CD4-positive, alpha-beta T cell (primary cell): ENCODE measurements at regions not wholly inside any gene's neighbourhood (a gene's known extent, or its start where the extent isn't known, plus 50 kb on each side); places are given as distances from the start of the nearest gene placed in this dataset.

Experiments used
- ATAC-seq: fragments of 200-7000 bp; cut with Tn5 transposase; one replicate; pipeline ENCODE4 v1.10.0; 2022; ENCODE audit warnings: mild to moderate bottlenecking; ENCODE audit not compliant: poor library complexity
- CTCF ChIA-PET: fragments of 350-600 bp; sonication (Branson Sonifier 250); formaldehyde crosslinking; loops from one replicate; lab custom pipeline; 2021; ENCODE audit warnings: antibody characterized with exemption, inconsistent platforms; lab: Charles Lee
- POLR2A ChIA-PET: fragments of 350-600 bp; sonication (Branson Sonifier 250); formaldehyde crosslinking; loops from one replicate; lab custom pipeline; 2021; ENCODE audit warnings: antibody characterized with exemption, inconsistent platforms; lab: Charles Lee
- DNase-seq, 14 experiments: peaks; one replicate each; pipeline ENCODE4 v3.0.0-alpha.2; 2013 to 2020; ENCODE audit warnings: mixed read lengths in 2 of 14
- H3K27ac ChIP-seq, 2 donors: one replicate each; pipeline versions ENCODE4 v1.5.1 to v1.7.0; 2013; ENCODE audit warnings: low read length in 2 of 2, low read depth in 1 of 2, mild to moderate bottlenecking in 1 of 2
- H3K27me3 ChIP-seq, 2 experiments: 1 replicate in 1 of 2; 2 replicates in 1 of 2; pipeline versions ENCODE4 v1.6.1 to v1.7.0; 2013; ENCODE audit warnings: low read length in 2 of 2, control low read depth in 1 of 2, mild to moderate bottlenecking in 1 of 2, moderate library complexity in 1 of 2; ENCODE audit not compliant: insufficient read depth in 2 of 2, control insufficient read depth in 1 of 2
- H3K36me3 ChIP-seq: one replicate; pipeline ENCODE4 v1.6.1; 2013; ENCODE audit warnings: low read length, control low read depth; ENCODE audit not compliant: insufficient read depth
- H3K4me1 ChIP-seq: one replicate; pipeline ENCODE4 v1.6.1; 2013; ENCODE audit warnings: low read length, control low read depth; ENCODE audit not compliant: insufficient read depth
- H3K4me3 ChIP-seq: one replicate; pipeline ENCODE4 v1.5.1; 2013; ENCODE audit warnings: mild to moderate bottlenecking, low read length, moderate library complexity
- H3K9me3 ChIP-seq, 2 experiments: 1 replicate in 1 of 2; 2 replicates in 1 of 2; pipeline versions ENCODE4 v1.6.1 to v1.7.0; 2013; ENCODE audit warnings: low read length in 2 of 2, mild to moderate bottlenecking in 2 of 2, control low read depth in 1 of 2, moderate library complexity in 1 of 2; ENCODE audit not compliant: control insufficient read depth in 1 of 2, insufficient read depth in 1 of 2
- H3K27ac Mint-ChIP-seq: one replicate; pipeline ENCODE4 v1.8.0; 2020; ENCODE audit warnings: mixed read lengths
- H3K27me3 Mint-ChIP-seq: one replicate; pipeline ENCODE4 v1.8.0; 2021; ENCODE audit warnings: mixed read lengths
- H3K36me3 Mint-ChIP-seq: one replicate; pipeline ENCODE4 v1.8.0; 2021; ENCODE audit warnings: low read depth, mixed read lengths
- H3K4me1 Mint-ChIP-seq: one replicate; pipeline ENCODE4 v1.8.0; 2021; ENCODE audit warnings: low read depth, mixed read lengths
- H3K4me3 Mint-ChIP-seq: one replicate; pipeline ENCODE4 v1.8.0; 2020; ENCODE audit warnings: mild to moderate bottlenecking, mixed read lengths
- H3K9me3 Mint-ChIP-seq: one replicate; pipeline ENCODE4 v1.8.0; 2020; ENCODE audit warnings: mixed read lengths
- intact Hi-C, 2 experiments: fragments of 100-400 bp; cut with DNase I in 1 of 2; cut with micrococcal nuclease in 1 of 2; formaldehyde crosslinking; loops; one replicate each; pipeline versions ENCODE4 v1.15.1 to v1.9.0; 2023 to 2025; cut with DNase I, micrococcal nuclease
- TF ChIP-seq, protein P1 (sequence below): fragments of 200-600 bp; IDR thresholded peaks from one replicate; pipeline ENCODE4 v1.8.0; 2022; ENCODE audit warnings: antibody characterized with exemption, mild to moderate bottlenecking

GRCh38 chr11:116422956-116423600 lies 349.7 kb downstream of the BUD13 start:
- peaks cover 0 to 7% of the 10 kb centered on the region in 2 experiments for H3K9me3 ChIP-seq
- H3K27ac ChIP-seq = no peak overlapping the region
- DNase-seq = no peak
- Mint-ChIP-seq H3K4me3 (no peak overlapping the region), H3K27ac (no peak overlapping the region), H3K4me1 (no peaks in the 10 kb centered on the region), H3K36me3 (no peaks in the 10 kb centered on the region), H3K27me3 (peaks cover 25% of the 10 kb centered on the region), H3K9me3 (no peaks in the 10 kb centered on the region)
- peaks cover 0 to under 1% of the 10 kb centered on the region in 2 experiments for H3K27me3 ChIP-seq
- POLR2A ChIA-PET = no interaction called here
- H3K4me1 ChIP-seq = no peaks in the 10 kb centered on the region
- H3K4me3 ChIP-seq = no peak overlapping the region
- H3K36me3 ChIP-seq = no peaks in the 10 kb centered on the region
- intact Hi-C loops = no loop called here
- CTCF ChIA-PET = no interaction called here
- TF ChIP-seq, protein P1, sequence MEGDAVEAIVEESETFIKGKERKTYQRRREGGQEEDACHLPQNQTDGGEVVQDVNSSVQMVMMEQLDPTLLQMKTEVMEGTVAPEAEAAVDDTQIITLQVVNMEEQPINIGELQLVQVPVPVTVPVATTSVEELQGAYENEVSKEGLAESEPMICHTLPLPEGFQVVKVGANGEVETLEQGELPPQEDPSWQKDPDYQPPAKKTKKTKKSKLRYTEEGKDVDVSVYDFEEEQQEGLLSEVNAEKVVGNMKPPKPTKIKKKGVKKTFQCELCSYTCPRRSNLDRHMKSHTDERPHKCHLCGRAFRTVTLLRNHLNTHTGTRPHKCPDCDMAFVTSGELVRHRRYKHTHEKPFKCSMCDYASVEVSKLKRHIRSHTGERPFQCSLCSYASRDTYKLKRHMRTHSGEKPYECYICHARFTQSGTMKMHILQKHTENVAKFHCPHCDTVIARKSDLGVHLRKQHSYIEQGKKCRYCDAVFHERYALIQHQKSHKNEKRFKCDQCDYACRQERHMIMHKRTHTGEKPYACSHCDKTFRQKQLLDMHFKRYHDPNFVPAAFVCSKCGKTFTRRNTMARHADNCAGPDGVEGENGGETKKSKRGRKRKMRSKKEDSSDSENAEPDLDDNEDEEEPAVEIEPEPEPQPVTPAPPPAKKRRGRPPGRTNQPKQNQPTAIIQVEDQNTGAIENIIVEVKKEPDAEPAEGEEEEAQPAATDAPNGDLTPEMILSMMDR = no peak
- no peak for ATAC-seq

DNA sequence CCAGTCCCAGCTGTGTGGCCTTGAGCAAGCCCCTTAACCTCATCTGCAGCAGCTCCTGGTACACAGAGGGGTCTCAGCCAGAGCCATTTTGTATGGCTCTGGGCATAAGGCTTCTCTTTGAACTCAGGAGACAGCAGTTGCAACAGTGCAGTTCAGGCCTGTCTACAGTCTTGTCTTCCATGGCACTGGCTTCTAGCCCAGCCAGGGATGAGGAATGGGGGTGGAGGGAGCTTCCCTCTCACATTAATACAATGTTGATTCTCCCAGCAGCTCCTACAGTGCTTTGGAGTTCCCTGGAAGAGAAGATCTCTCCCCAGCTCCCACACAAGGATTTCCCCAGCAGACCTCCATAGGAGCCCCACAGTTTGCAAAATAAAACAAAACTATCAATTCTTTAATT lies 350.2 kb downstream of the BUD13 start:
- H3K9me3 Mint-ChIP-seq = no peaks in the 10 kb centered on the region
- TF ChIP-seq, protein P1 = no peak
- no peaks in the 10 kb centered on the region for H3K4me1 ChIP-seq
- H3K9me3 ChIP-seq = peaks cover 0 to 7% of the 10 kb centered on the region in 2 experiments
- intact Hi-C loops = no loop called here
- DNase-seq (no peak), ATAC-seq (no peak)
- no peaks in the 10 kb centered on the region for H3K27me3 ChIP-seq
- H3K4me3 Mint-ChIP-seq = no peak overlapping the region
- H3K27ac Mint-ChIP-seq = no peak overlapping the region
- POLR2A ChIA-PET = no interaction called here
- peaks cover 26% of the 10 kb centered on the region for H3K27me3 Mint-ChIP-seq
- no peak overlapping the region for H3K27ac ChIP-seq
- H3K4me1 Mint-ChIP-seq = no peaks in the 10 kb centered on the region
- no peak overlapping the region for H3K4me3 ChIP-seq
- H3K36me3 ChIP-seq = no peaks in the 10 kb centered on the region
- no peaks in the 10 kb centered on the region for H3K36me3 Mint-ChIP-seq
- CTCF ChIA-PET = no interaction called here

DNA sequence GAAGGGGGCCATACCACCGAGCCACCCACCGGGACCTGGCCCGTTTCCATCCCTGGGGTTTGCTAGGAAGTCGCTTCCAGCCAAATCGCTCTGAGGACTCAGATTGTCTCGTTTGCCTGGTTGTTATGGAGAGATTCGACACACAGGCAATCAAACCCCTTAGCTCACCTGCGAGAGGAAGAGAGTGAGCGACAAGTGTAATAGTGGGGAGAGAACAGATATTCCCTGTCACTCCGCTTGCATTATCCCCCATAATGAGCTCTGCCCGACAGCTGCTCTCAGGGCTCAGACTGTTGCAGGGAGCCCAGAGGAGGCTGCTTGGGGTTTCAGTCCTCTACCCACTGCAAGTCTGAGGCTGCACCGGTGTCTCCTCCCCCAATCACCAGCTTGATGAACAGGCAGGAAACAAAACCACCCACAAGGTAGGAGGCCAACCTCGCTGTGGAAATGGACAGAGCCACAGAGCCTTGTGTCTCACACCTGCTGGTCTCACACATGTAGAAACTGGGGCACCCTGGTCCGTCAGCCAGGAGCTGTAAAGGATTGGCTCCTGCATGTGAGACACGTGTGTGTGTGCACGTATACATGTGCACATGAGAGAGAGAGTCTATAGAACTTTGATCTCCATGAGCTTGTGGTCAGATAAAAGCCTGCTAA lies 351.1 kb downstream of the BUD13 start:
- Mint-ChIP-seq H3K27me3 (peaks cover 26% of the 10 kb centered on the region), H3K27ac (no peak overlapping the region), H3K4me1 (no peaks in the 10 kb centered on the region), H3K36me3 (no peaks in the 10 kb centered on the region), H3K9me3 (no peaks in the 10 kb centered on the region), H3K4me3 (no peak overlapping the region)
- intact Hi-C loops = no loop called here
- TF ChIP-seq, protein P1 = no peak
- no peaks in the 10 kb centered on the region for H3K36me3 ChIP-seq
- DNase-seq (no peak), ATAC-seq (no peak)
- POLR2A ChIA-PET = no interaction called here
- H3K4me3 ChIP-seq = no peak overlapping the region
- H3K9me3 ChIP-seq = peaks cover 0 to 14% of the 10 kb centered on the region in 2 experiments
- CTCF ChIA-PET = no interaction called here
- H3K27ac ChIP-seq = no peak overlapping the region
- no peaks in the 10 kb centered on the region for H3K27me3 ChIP-seq
- H3K4me1 ChIP-seq = no peaks in the 10 kb centered on the region
